Spinal cord (tissue), 9 donors: ENCODE measurements at regions not wholly inside any gene's neighbourhood (a gene's known extent, or its start where the extent isn't known, plus 50 kb on each side); places are given as distances from the start of the nearest gene placed in this dataset.
"Not testable (repeated sequence)": the region's sequence is repeated elsewhere in the genome, so short reads cannot be mapped to it uniquely, and the experiment has no call there.

Experiments used
- DNase-seq, 6 donors: peaks; one replicate each; pipeline versions ENCODE4 v3.0.0 to v3.0.0-alpha.2; 2013 to 2015; ENCODE audit warnings: low spot score in 6 of 6, low read depth in 4 of 6
- H3K27ac ChIP-seq: one replicate; pipeline ENCODE4 v1.5.1; 2013; ENCODE audit warnings: low read depth, low read length, control low read depth
- H3K27me3 ChIP-seq: one replicate; pipeline ENCODE4 v1.6.1; 2013; ENCODE audit warnings: low read length; ENCODE audit not compliant: control insufficient read depth, insufficient read depth
- H3K36me3 ChIP-seq: one replicate; pipeline ENCODE4 v1.6.1; 2013; ENCODE audit warnings: low read length; ENCODE audit not compliant: control insufficient read depth, insufficient read depth
- H3K4me1 ChIP-seq: one replicate; pipeline ENCODE4 v1.6.1; 2013; ENCODE audit warnings: low read length; ENCODE audit not compliant: control insufficient read depth, insufficient read depth
- H3K4me3 ChIP-seq: one replicate; pipeline ENCODE4 v1.5.1; 2013; ENCODE audit warnings: low read depth, low read length, control low read depth
- H3K9me3 ChIP-seq: one replicate; pipeline ENCODE4 v1.6.1; 2013; ENCODE audit warnings: low read length; ENCODE audit not compliant: control insufficient read depth, insufficient read depth
- WGBS: methylation state at CpG from one replicate; pipeline ENCODE4 v1.1.5; 2013; ENCODE audit warnings: missing lambda C conversion rate; ENCODE audit not compliant: insufficient coverage; 5-methylcytosine and 5-hydroxymethylcytosine counted together
- donor health status: healthy.

GRCh38 chr3:193037828-193038227 is 120.2 kb upstream of the MB21D2 start:
- not testable (repeated sequence) for H3K27ac ChIP-seq, H3K36me3 ChIP-seq, H3K27me3 ChIP-seq, H3K4me3 ChIP-seq, DNase-seq, H3K9me3 ChIP-seq, H3K4me1 ChIP-seq
- no CpG with 5 or more reads among the region's 3 CpGs for WGBS

- Histone ChIP-seq H3K36me3 (no peaks in the 10 kb centered on the region), H3K4me3 (no peak overlapping the region), H3K4me1 (no peaks in the 10 kb centered on the region), H3K9me3 (no peaks in the 10 kb centered on the region), H3K27me3 (no peaks in the 10 kb centered on the region), H3K27ac (no peak overlapping the region)
- WGBS = 100% methylated on average over 1 of the region's 3 CpGs
- no peak for DNase-seq
These were observed 121.4 kb upstream of the MB21D2 start for GRCh38 chr3:193039058-193039457.

- H3K4me1 ChIP-seq = no peaks in the 10 kb centered on the region
- no peaks in the 10 kb centered on the region for H3K36me3 ChIP-seq
- H3K9me3 ChIP-seq = no peaks in the 10 kb centered on the region
- WGBS = no CpG with 5 or more reads among the region's 2 CpGs
- no peak overlapping the region for H3K27ac ChIP-seq
- peak in 2 of 6 donors; percentile 38 to 71 for DNase-seq
- no peaks in the 10 kb centered on the region for H3K27me3 ChIP-seq
- no peak overlapping the region for H3K4me3 ChIP-seq
These were observed 123.4 kb upstream of the MB21D2 start for GRCh38 chr3:193040836-193041672.

- WGBS = 50% methylated on average over 2 of the region's 5 CpGs
- Histone ChIP-seq H3K4me3 (no peak overlapping the region), H3K9me3 (no peaks in the 10 kb centered on the region), H3K27ac (no peak overlapping the region), H3K36me3 (no peaks in the 10 kb centered on the region), H3K4me1 (no peaks in the 10 kb centered on the region), H3K27me3 (no peaks in the 10 kb centered on the region)
- no peak for DNase-seq
These were observed 128.7 kb upstream of the MB21D2 start for GRCh38 chr3:193046371-193046770.

GRCh38 chr3:193047461-193047860 is 129.8 kb upstream of the MB21D2 start:
- not testable (repeated sequence) for H3K9me3 ChIP-seq, H3K4me1 ChIP-seq, H3K27me3 ChIP-seq, DNase-seq, H3K4me3 ChIP-seq, H3K36me3 ChIP-seq, H3K27ac ChIP-seq
- WGBS = 100% methylated on average over 1 of the region's 1 CpG

- no peaks in the 10 kb centered on the region for H3K27me3 ChIP-seq
- no peak overlapping the region for H3K4me3 ChIP-seq
- DNase-seq = no peak
- H3K4me1 ChIP-seq = no peaks in the 10 kb centered on the region
- no peak overlapping the region for H3K27ac ChIP-seq
- no peaks in the 10 kb centered on the region for H3K9me3 ChIP-seq
- no CpG with 5 or more reads among the region's 1 CpG for WGBS
- H3K36me3 ChIP-seq = no peaks in the 10 kb centered on the region
These were observed 130.5 kb upstream of the MB21D2 start for GRCh38 chr3:193048127-193048526.

GRCh38 chr3:193049935-193050334 is 132.3 kb upstream of the MB21D2 start:
- DNase-seq = no peak
- Histone ChIP-seq H3K27ac (no peak overlapping the region), H3K9me3 (no peaks in the 10 kb centered on the region), H3K27me3 (no peaks in the 10 kb centered on the region), H3K4me3 (no peak overlapping the region), H3K36me3 (no peaks in the 10 kb centered on the region), H3K4me1 (no peaks in the 10 kb centered on the region)
- 92% methylated on average over 3 of the region's 4 CpGs for WGBS

GRCh38 chr3:193051314-193051713 is 133.7 kb upstream of the MB21D2 start:
- Histone ChIP-seq H3K4me3 (no peak overlapping the region), H3K27ac (no peak overlapping the region), H3K9me3 (no peaks in the 10 kb centered on the region), H3K4me1 (no peaks in the 10 kb centered on the region), H3K36me3 (no peaks in the 10 kb centered on the region), H3K27me3 (no peaks in the 10 kb centered on the region)
- WGBS = 42% methylated on average over 2 of the region's 4 CpGs
- DNase-seq = no peak

GRCh38 chr3:193052354-193053045 is 134.8 kb upstream of the MB21D2 start:
- no peak overlapping the region for H3K27ac ChIP-seq
- no peaks in the 10 kb centered on the region for H3K4me1 ChIP-seq
- H3K27me3 ChIP-seq = no peaks in the 10 kb centered on the region
- WGBS = 50% methylated on average over 3 of the region's 8 CpGs
- H3K9me3 ChIP-seq = no peaks in the 10 kb centered on the region
- H3K36me3 ChIP-seq = no peaks in the 10 kb centered on the region
- H3K4me3 ChIP-seq = no peak overlapping the region
- no peak for DNase-seq

- Histone ChIP-seq H3K27ac (no peak overlapping the region), H3K27me3 (no peaks in the 10 kb centered on the region), H3K9me3 (no peaks in the 10 kb centered on the region), H3K4me1 (no peaks in the 10 kb centered on the region), H3K4me3 (no peak overlapping the region), H3K36me3 (no peaks in the 10 kb centered on the region)
- DNase-seq = peak in 1 of 6 donors; percentile 30
These were observed 135.4 kb upstream of the MB21D2 start for GRCh38 chr3:193053046-193053435.
